Panc1 (cell line): ENCODE measurements at regions not wholly inside any gene's neighbourhood (a gene's known extent, or its start where the extent isn't known, plus 50 kb on each side); places are given as distances from the start of the nearest gene placed in this dataset.

Experiments
- ATAC-seq: fragments of 200-7000 bp; cut with Tn5 transposase; 2 replicates; pipeline ENCODE4 v1.9.1; 2020; ENCODE audit warnings: mild to moderate bottlenecking, moderate library complexity
- BruUV-seq: library from RNA; stranded (reverse); fragments of 400-500 nt; replicated peaks from 2 replicates; lab custom pipeline; 2021; lab: Mats Ljungman, UMichigan
- CTCF ChIA-PET: fragments of 300-600 bp; sonication (Branson Sonifier 250); formaldehyde crosslinking; loops from one replicate; lab custom pipeline; 2022; ENCODE audit warnings: antibody characterized with exemption; lab: Charles Lee
- POLR2A ChIA-PET: fragments of 300-600 bp; sonication (Branson Sonifier 250); formaldehyde crosslinking; loops from one replicate; lab custom pipeline; 2022; ENCODE audit warnings: antibody characterized with exemption; lab: Charles Lee
- DNase-seq: peaks from one replicate; pipeline ENCODE4 v3.0.0-alpha.2; 2010; ENCODE audit warnings: low read depth, low spot score
- H3K27ac ChIP-seq: 2 replicates; pipeline ENCODE4 v1.5.1; 2011; ENCODE audit warnings: mild to moderate bottlenecking, low read length, inconsistent platforms
- H3K27me3 ChIP-seq: fragments of 200-500 bp; sonication (Bioruptor generic); 2 replicates; pipeline ENCODE4 v1.6.0; 2014; ENCODE audit warnings: low read length, inconsistent platforms; ENCODE audit not compliant: control insufficient read depth, insufficient read depth
- H3K36me3 ChIP-seq: fragments of 200-500 bp; sonication (Bioruptor generic); 2 replicates; pipeline ENCODE4 v1.5.1; 2014; ENCODE audit warnings: inconsistent platforms, mild to moderate bottlenecking, low read length, moderate library complexity; ENCODE audit not compliant: control insufficient read depth, insufficient read depth
- H3K4me1 ChIP-seq: 2 replicates; pipeline ENCODE4 v1.5.1; 2011; ENCODE audit warnings: inconsistent platforms, mild to moderate bottlenecking, low read length, moderate library complexity; ENCODE audit not compliant: control insufficient read depth, insufficient read depth
- H3K4me3 ChIP-seq, 2 experiments: 2 replicates each; pipeline ENCODE4 v1.5.1; 2011 to 2012; ENCODE audit warnings: low read depth in 2 of 2, low read length in 2 of 2, mild to moderate bottlenecking in 2 of 2, inconsistent platforms in 1 of 2, moderate library complexity in 1 of 2
- H3K9me3 ChIP-seq: fragments of 200-500 bp; sonication (Bioruptor generic); 2 replicates; pipeline ENCODE4 v1.5.1; 2014; ENCODE audit warnings: low read depth, mild to moderate bottlenecking, inconsistent platforms, low read length, moderate library complexity; ENCODE audit not compliant: control insufficient read depth, insufficient read depth
- CTCF ChIP-seq: fragments of 450-650 bp; IDR thresholded peaks from 2 replicates; pipeline ENCODE4 v1.5.1; 2017; ENCODE audit warnings: mild to moderate bottlenecking
- POLR2AphosphoS5 ChIP-seq: IDR thresholded peaks from 2 replicates; pipeline ENCODE4 v1.6.1; 2012; ENCODE audit warnings: mild to moderate bottlenecking, low read depth, low read length, moderate library complexity
- REST ChIP-seq, 2 experiments: IDR thresholded peaks; 2 replicates each; pipeline ENCODE4 v1.6.1; 2011 to 2012; ENCODE audit warnings: low read depth in 2 of 2, control low read depth in 1 of 2, low read length in 1 of 2, mild to moderate bottlenecking in 1 of 2, moderate library complexity in 1 of 2; ENCODE audit not compliant: insufficient read depth in 1 of 2
- SIN3A ChIP-seq: IDR thresholded peaks from 2 replicates; pipeline ENCODE4 v1.6.1; 2012; ENCODE audit warnings: low read depth, mild to moderate bottlenecking, low read length, moderate library complexity, borderline replicate concordance; ENCODE audit not compliant: insufficient read depth
- TCF7L2 ChIP-seq: IDR thresholded peaks from 2 replicates; pipeline ENCODE4 v1.6.1; 2011; ENCODE audit warnings: mild to moderate bottlenecking, low read depth, low read length, inconsistent platforms
- in situ Hi-C: cut with HindIII; loops from 2 replicates; pipeline ENCODE4 v1.10.0; 2016; ENCODE audit warnings: low sequenced_read_pairs, low pct_unique_long_range_greater_than_20kb
- intact Hi-C: fragments of 100-400 bp; cut with micrococcal nuclease; formaldehyde crosslinking; loops from one replicate; pipeline ENCODE4 v1.10.0; 2022; ENCODE audit not compliant: unreplicated experiment

GRCh38 chr14:106845286-106846087, 1319.1 kb downstream of the TMEM121 start:
- in situ Hi-C loops (no loop called here), intact Hi-C loops (no loop called here)
- ChIA-PET POLR2A (no interaction called here), CTCF (no interaction called here)
- Histone ChIP-seq H3K4me1 (peaks cover 8% of the 10 kb centered on the region; the same call in 1 of the 2 replicates), H3K27me3 (peaks cover 2% of the 10 kb centered on the region; the same call in 1 of the 2 replicates), H3K36me3 (no peaks in the 10 kb centered on the region), H3K4me3 (peak overlapping the region; percentile 43 to 58), H3K27ac (no peak overlapping the region), H3K9me3 (no peaks in the 10 kb centered on the region)
- no TSS peak for BruUV-seq
- ATAC-seq (peak; percentile 49; the same call in 1 of the 2 replicates), DNase-seq (no peak)
- TF ChIP-seq CTCF = no peak
- no peak for TF ChIP-seq SIN3A
- no peak for TF ChIP-seq TCF7L2
- no peak for TF ChIP-seq REST (IDR thresholded peaks at IDR 0.05; ENCODE audit: insufficient read depth in 1 of 2, low read depth in 2 of 2, low read length in 1 of 2)
- TF ChIP-seq POLR2AphosphoS5 = no peak

- H3K4me1 ChIP-seq = peaks cover 8% of the 10 kb centered on the region; the same call in 1 of the 2 replicates
- CTCF ChIA-PET = no interaction called here
- no TSS peak for BruUV-seq
- POLR2A ChIA-PET = no interaction called here
- no peak overlapping the region for H3K27ac ChIP-seq
- in situ Hi-C loops = no loop called here
- intact Hi-C loops = no loop called here
- H3K9me3 ChIP-seq = no peaks in the 10 kb centered on the region
- TF ChIP-seq CTCF (no peak), TCF7L2 (no peak), POLR2AphosphoS5 (no peak), REST (IDR thresholded peaks at IDR 0.05; ENCODE audit: insufficient read depth in 1 of 2, low read depth in 2 of 2, low read length in 1 of 2) (no peak), SIN3A (no peak)
- peaks cover 2% of the 10 kb centered on the region; the same call in 1 of the 2 replicates for H3K27me3 ChIP-seq
- ATAC-seq = no peak
- no peak for DNase-seq
- H3K36me3 ChIP-seq = no peaks in the 10 kb centered on the region
- no peak overlapping the region for H3K4me3 ChIP-seq
Measured at GRCh38 chr14:106846218-106846617, 1319.8 kb downstream of the TMEM121 start.
